H9 (cell line): ENCODE measurements at regions not wholly inside any gene's neighbourhood (a gene's known extent, or its start where the extent isn't known, plus 50 kb on each side); places are given as distances from the start of the nearest gene placed in this dataset.

ENCODE experiments used
- DNase-seq: peaks from one replicate; pipeline ENCODE4 v3.0.0-alpha.2; 2017
- H2AFZ ChIP-seq: one replicate; pipeline ENCODE4 v1.6.1; 2013; ENCODE audit warnings: mild to moderate bottlenecking, low read length, control low read depth, moderate library complexity
- H2AK5ac ChIP-seq: 2 replicates; pipeline ENCODE4 v1.6.1; 2013; ENCODE audit warnings: low read length, control low read depth, mixed read lengths; ENCODE audit not compliant: insufficient read length
- H2BK120ac ChIP-seq: one replicate; pipeline ENCODE4 v1.6.1; 2013; ENCODE audit warnings: low read depth, mild to moderate bottlenecking, low read length, control low read depth, inconsistent platforms; ENCODE audit not compliant: poor library complexity, severe bottlenecking
- H2BK12ac ChIP-seq: 2 replicates; pipeline ENCODE4 v1.6.1; 2013; ENCODE audit warnings: low read length, control low read depth, mixed read lengths, low read depth; ENCODE audit not compliant: insufficient read length
- H2BK15ac ChIP-seq: 2 replicates; pipeline ENCODE4 v1.6.1; 2013; ENCODE audit warnings: low read depth, low read length, control low read depth
- H2BK20ac ChIP-seq: one replicate; pipeline ENCODE4 v1.6.1; 2013; ENCODE audit warnings: low read depth, mild to moderate bottlenecking, low read length, control low read depth, inconsistent platforms; ENCODE audit not compliant: poor library complexity, severe bottlenecking
- H2BK5ac ChIP-seq: 2 replicates; pipeline ENCODE4 v1.6.1; 2013; ENCODE audit warnings: low read length, control low read depth, mixed read lengths; ENCODE audit not compliant: insufficient read length
- H3K14ac ChIP-seq: 2 replicates; pipeline ENCODE4 v1.6.1; 2013; ENCODE audit warnings: low read length, control low read depth; ENCODE audit not compliant: insufficient read depth
- H3K18ac ChIP-seq: 2 replicates; pipeline ENCODE4 v1.6.1; 2013; ENCODE audit warnings: low read depth, mild to moderate bottlenecking, mixed read lengths, low read length, control low read depth; ENCODE audit not compliant: insufficient read length
- H3K23ac ChIP-seq: 2 replicates; pipeline ENCODE4 v1.6.1; 2013; ENCODE audit warnings: low read length, control low read depth, mixed read lengths, low read depth; ENCODE audit not compliant: insufficient read length
- H3K23me2 ChIP-seq: 2 replicates; pipeline ENCODE4 v1.6.1; 2013; ENCODE audit warnings: low read depth, mild to moderate bottlenecking, mixed read lengths, low read length, control low read depth; ENCODE audit not compliant: insufficient read length, poor library complexity, severe bottlenecking
- H3K27ac ChIP-seq: 2 replicates; pipeline ENCODE4 v1.5.1; 2013; ENCODE audit warnings: low read length, control low read depth, mixed read lengths, low read depth; ENCODE audit not compliant: insufficient read length
- H3K27me3 ChIP-seq: 2 replicates; pipeline ENCODE4 v1.6.1; 2013; ENCODE audit warnings: low read length, control low read depth, inconsistent platforms; ENCODE audit not compliant: insufficient read depth
- H3K4ac ChIP-seq: 2 replicates; pipeline ENCODE4 v1.6.1; 2013; ENCODE audit warnings: low read depth, mild to moderate bottlenecking, control low read depth, inconsistent platforms, low read length, moderate library complexity
- H3K4me1 ChIP-seq: 2 replicates; pipeline ENCODE4 v1.6.1; 2013; ENCODE audit warnings: low read length, control low read depth, inconsistent platforms; ENCODE audit not compliant: insufficient read depth
- H3K4me2 ChIP-seq: 2 replicates; pipeline ENCODE4 v1.6.1; 2013; ENCODE audit warnings: low read length, control low read depth, mixed read lengths; ENCODE audit not compliant: insufficient read length, insufficient read depth
- H3K56ac ChIP-seq: 2 replicates; pipeline ENCODE4 v1.6.1; 2013; ENCODE audit warnings: low read depth, mild to moderate bottlenecking, mixed read lengths, low read length, control low read depth; ENCODE audit not compliant: insufficient read length
- H3K79me1 ChIP-seq: 2 replicates; pipeline ENCODE4 v1.6.1; 2013; ENCODE audit warnings: low read depth, mild to moderate bottlenecking, moderate library complexity, low read length, control low read depth, inconsistent platforms; ENCODE audit not compliant: insufficient read depth, poor library complexity, severe bottlenecking
- H3K79me2 ChIP-seq: 2 replicates; pipeline ENCODE4 v1.6.1; 2013; ENCODE audit warnings: low read length, control low read depth, inconsistent platforms; ENCODE audit not compliant: insufficient read depth
- H3K9ac ChIP-seq: 2 replicates; pipeline ENCODE4 v1.6.1; 2013; ENCODE audit warnings: low read length, control low read depth, mixed read lengths; ENCODE audit not compliant: insufficient read length; ENCODE audit errors: extremely low read depth
- H3K9me3 ChIP-seq: one replicate; pipeline ENCODE4 v1.6.1; 2013; ENCODE audit warnings: low read depth, low read length, inconsistent platforms; ENCODE audit not compliant: control insufficient read depth
- H3T11ph ChIP-seq: one replicate; pipeline ENCODE4 v1.6.1; 2013; ENCODE audit warnings: mild to moderate bottlenecking, low read length, control low read depth, inconsistent platforms
- H4K20me1 ChIP-seq: one replicate; pipeline ENCODE4 v1.6.1; 2013; ENCODE audit not compliant: control insufficient read depth, insufficient read length, insufficient read depth
- H4K5ac ChIP-seq: 2 replicates; pipeline ENCODE4 v1.6.1; 2013; ENCODE audit warnings: low read depth, mild to moderate bottlenecking, mixed read lengths, low read length, control low read depth; ENCODE audit not compliant: insufficient read length
- H4K8ac ChIP-seq: replicated peaks from 2 replicates; pipeline ENCODE4 v1.6.1; 2013; ENCODE audit warnings: low read length, control low read depth, mixed read lengths, low read depth; ENCODE audit not compliant: insufficient read length
- H4K91ac ChIP-seq: 2 replicates; pipeline ENCODE4 v1.6.1; 2013; ENCODE audit warnings: low read depth, mild to moderate bottlenecking, moderate library complexity, mixed read lengths, low read length, control low read depth; ENCODE audit not compliant: insufficient read length
- H3K27ac Mint-ChIP-seq, 3 experiments: 2 replicates in 2 of 3; 3 replicates in 1 of 3; pipeline ENCODE4 v1.8.0; 2020 to 2021; ENCODE audit warnings: mixed read lengths in 3 of 3, mild to moderate bottlenecking in 1 of 3, moderate library complexity in 1 of 3
- H3K27me3 Mint-ChIP-seq: 2 replicates; pipeline ENCODE4 v1.8.0; 2021; ENCODE audit warnings: low read depth, mild to moderate bottlenecking, moderate library complexity, mixed read lengths
- H3K36me3 Mint-ChIP-seq, 3 experiments: 2 replicates in 2 of 3; 3 replicates in 1 of 3; pipeline ENCODE4 v1.8.0; 2020 to 2021; ENCODE audit warnings: low read depth in 3 of 3, mixed read lengths in 3 of 3; ENCODE audit not compliant: insufficient read depth in 1 of 3
- H3K4me1 Mint-ChIP-seq, 2 experiments: 2 replicates each; pipeline ENCODE4 v1.8.0; 2020; ENCODE audit warnings: mixed read lengths in 2 of 2
- H3K4me3 Mint-ChIP-seq, 2 experiments: 2 replicates in 1 of 2; 3 replicates in 1 of 2; pipeline ENCODE4 v1.8.0; 2020 to 2021; ENCODE audit warnings: mild to moderate bottlenecking in 2 of 2, mixed read lengths in 2 of 2, moderate library complexity in 1 of 2
- H3K9me3 Mint-ChIP-seq, 2 experiments: 2 replicates in 1 of 2; 3 replicates in 1 of 2; pipeline ENCODE4 v1.8.0; 2020; ENCODE audit warnings: mild to moderate bottlenecking in 2 of 2, mixed read lengths in 2 of 2, moderate library complexity in 1 of 2
- WGBS: extraction: QIAGEN DNeasy Blood & Tissue Kit; methylation state at CpG from one replicate; pipeline ENCODE4 v1.1.7; 2013; ENCODE audit warnings: missing lambda C conversion rate, low lambda C conversion rate, mixed read lengths; ENCODE audit not compliant: insufficient read length; ENCODE audit errors: extremely low coverage; 5-methylcytosine and 5-hydroxymethylcytosine counted together
- TF ChIP-seq, protein P1 (sequence below): fragments of 200-600 bp; sonication (generic); conservative IDR thresholded peaks from 3 replicates; pipeline ENCODE4 v1.8.0; 2021; ENCODE audit warnings: antibody characterized with exemption, mild to moderate bottlenecking

DNA sequence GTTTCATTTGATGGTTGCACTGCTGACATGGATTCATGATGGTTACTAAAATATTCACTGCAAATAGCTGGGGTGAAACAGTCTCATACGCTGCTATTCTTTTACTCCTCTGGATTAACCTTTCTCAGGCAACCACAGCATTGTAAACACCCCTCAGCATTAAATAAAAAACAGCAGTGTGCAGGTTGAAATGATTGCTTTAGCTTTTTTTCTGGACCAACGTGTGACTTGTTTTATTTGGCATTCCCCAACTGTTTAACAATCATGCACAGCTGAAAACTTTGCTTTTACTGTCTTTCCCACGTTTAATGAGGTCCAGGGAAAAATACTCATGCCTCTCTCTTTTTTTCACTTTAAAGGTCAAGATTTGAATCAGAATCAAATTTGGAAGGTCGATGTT lies 490.8 kb downstream of the RAPGEF2 start:
- H3K27me3 Mint-ChIP-seq = no peaks in the 10 kb centered on the region
- H3T11ph ChIP-seq = no peak overlapping the region
- no peak overlapping the region for H3K23ac ChIP-seq
- H3K18ac ChIP-seq = no peak overlapping the region
- H2AFZ ChIP-seq = no peak overlapping the region
- H4K8ac ChIP-seq = no peak overlapping the region
- H2BK15ac ChIP-seq = no peak overlapping the region
- H3K14ac ChIP-seq = no peak overlapping the region
- H3K4me1 ChIP-seq = peaks cover 8% of the 10 kb centered on the region; the same call in 1 of the 2 replicates
- H4K91ac ChIP-seq = no peak overlapping the region
- H3K9ac ChIP-seq = no peak overlapping the region
- H3K79me2 ChIP-seq = no peaks in the 10 kb centered on the region
- H3K9me3 Mint-ChIP-seq = no peaks in the 10 kb centered on the region; a peak in 1 of 5 replicates
- no peak overlapping the region for H3K4me3 Mint-ChIP-seq
- no peak overlapping the region for H4K5ac ChIP-seq
- H2BK20ac ChIP-seq = no peak overlapping the region
- H3K27me3 ChIP-seq = no peaks in the 10 kb centered on the region
- H4K20me1 ChIP-seq = no peaks in the 10 kb centered on the region
- TF ChIP-seq, protein P1, sequence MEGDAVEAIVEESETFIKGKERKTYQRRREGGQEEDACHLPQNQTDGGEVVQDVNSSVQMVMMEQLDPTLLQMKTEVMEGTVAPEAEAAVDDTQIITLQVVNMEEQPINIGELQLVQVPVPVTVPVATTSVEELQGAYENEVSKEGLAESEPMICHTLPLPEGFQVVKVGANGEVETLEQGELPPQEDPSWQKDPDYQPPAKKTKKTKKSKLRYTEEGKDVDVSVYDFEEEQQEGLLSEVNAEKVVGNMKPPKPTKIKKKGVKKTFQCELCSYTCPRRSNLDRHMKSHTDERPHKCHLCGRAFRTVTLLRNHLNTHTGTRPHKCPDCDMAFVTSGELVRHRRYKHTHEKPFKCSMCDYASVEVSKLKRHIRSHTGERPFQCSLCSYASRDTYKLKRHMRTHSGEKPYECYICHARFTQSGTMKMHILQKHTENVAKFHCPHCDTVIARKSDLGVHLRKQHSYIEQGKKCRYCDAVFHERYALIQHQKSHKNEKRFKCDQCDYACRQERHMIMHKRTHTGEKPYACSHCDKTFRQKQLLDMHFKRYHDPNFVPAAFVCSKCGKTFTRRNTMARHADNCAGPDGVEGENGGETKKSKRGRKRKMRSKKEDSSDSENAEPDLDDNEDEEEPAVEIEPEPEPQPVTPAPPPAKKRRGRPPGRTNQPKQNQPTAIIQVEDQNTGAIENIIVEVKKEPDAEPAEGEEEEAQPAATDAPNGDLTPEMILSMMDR = no peak
- DNase-seq = no peak
- no CpG with 5 or more reads among the region's 4 CpGs for WGBS
- H3K9me3 ChIP-seq = no peaks in the 10 kb centered on the region
- no peak overlapping the region for H2AK5ac ChIP-seq
- no peak overlapping the region for H3K4ac ChIP-seq
- H3K4me1 Mint-ChIP-seq = peaks cover 38 to 54% of the 10 kb centered on the region in 2 experiments
- H3K79me1 ChIP-seq = no peaks in the 10 kb centered on the region
- no peak overlapping the region for H3K27ac ChIP-seq
- H2BK12ac ChIP-seq = no peak overlapping the region
- H3K36me3 Mint-ChIP-seq = no peaks in the 10 kb centered on the region
- no peak overlapping the region for H2BK120ac ChIP-seq
- H3K23me2 ChIP-seq = no peaks in the 10 kb centered on the region
- no peak overlapping the region for H3K4me2 ChIP-seq
- no peak overlapping the region for H3K56ac ChIP-seq
- no peak overlapping the region for H2BK5ac ChIP-seq
- H3K27ac Mint-ChIP-seq = peak overlapping the region in 1 of 3 experiments; percentile 98; a peak in 3 of 7 replicates
